Stimulated activated naive CD8-positive, alpha-beta T cell treated with anti-CD3 and anti-CD28 coated beads, Interleukin-15, Interleukin-2, amounts not matched to agents 100 ng/mL and 50 ng/mL, for 24 hours (primary cell): ENCODE measurements at regions not wholly inside any gene's neighbourhood (a gene's known extent, or its start where the extent isn't known, plus 50 kb on each side); places are given as distances from the start of the nearest gene placed in this dataset.
"Not testable (repeated sequence)": the region's sequence is repeated elsewhere in the genome, so short reads cannot be mapped to it uniquely, and the experiment has no call there.

Source experiments
- H3K27ac Mint-ChIP-seq: one replicate; pipeline ENCODE4 v1.8.0; 2021; ENCODE audit warnings: mild to moderate bottlenecking, mixed read lengths
- H3K27me3 Mint-ChIP-seq: one replicate; pipeline ENCODE4 v1.8.0; 2021; ENCODE audit warnings: mixed read lengths
- H3K36me3 Mint-ChIP-seq: one replicate; pipeline ENCODE4 v1.8.0; 2021; ENCODE audit warnings: low read depth, mixed read lengths
- H3K4me1 Mint-ChIP-seq: one replicate; pipeline ENCODE4 v1.8.0; 2021; ENCODE audit warnings: low read depth, mixed read lengths
- H3K4me3 Mint-ChIP-seq: one replicate; pipeline ENCODE4 v1.8.0; 2021; ENCODE audit warnings: mild to moderate bottlenecking, mixed read lengths
- H3K9me3 Mint-ChIP-seq: one replicate; pipeline ENCODE4 v1.8.0; 2021; ENCODE audit warnings: mixed read lengths

GRCh38 chr5:87007737-87008136 lies 259.9 kb upstream of the RASA1 start:
- H3K9me3 Mint-ChIP-seq: no peaks in the 10 kb centered on the region
- H3K27ac Mint-ChIP-seq: no peak overlapping the region
- no peaks in the 10 kb centered on the region for H3K36me3 Mint-ChIP-seq
- no peaks in the 10 kb centered on the region for H3K27me3 Mint-ChIP-seq
- no peak overlapping the region for H3K4me3 Mint-ChIP-seq
- H3K4me1 Mint-ChIP-seq: no peaks in the 10 kb centered on the region

GRCh38 chr5:87008751-87009560 lies 258.7 kb upstream of the RASA1 start:
- H3K36me3 Mint-ChIP-seq: no peaks in the 10 kb centered on the region
- no peaks in the 10 kb centered on the region for H3K4me1 Mint-ChIP-seq
- H3K9me3 Mint-ChIP-seq: no peaks in the 10 kb centered on the region
- no peaks in the 10 kb centered on the region for H3K27me3 Mint-ChIP-seq
- H3K4me3 Mint-ChIP-seq: no peak overlapping the region
- H3K27ac Mint-ChIP-seq: no peak overlapping the region

- Mint-ChIP-seq H3K36me3 (no peaks in the 10 kb centered on the region), H3K9me3 (no peaks in the 10 kb centered on the region), H3K4me1 (no peaks in the 10 kb centered on the region), H3K27ac (no peak overlapping the region), H3K27me3 (no peaks in the 10 kb centered on the region), H3K4me3 (no peak overlapping the region)
Observed at GRCh38 chr5:87010736-87011135, 256.9 kb upstream of the RASA1 start.

- H3K27me3 Mint-ChIP-seq: no peaks in the 10 kb centered on the region
- H3K4me3 Mint-ChIP-seq: no peak overlapping the region
- peaks cover 15% of the 10 kb centered on the region for H3K4me1 Mint-ChIP-seq
- H3K27ac Mint-ChIP-seq: no peak overlapping the region
- no peaks in the 10 kb centered on the region for H3K9me3 Mint-ChIP-seq
- H3K36me3 Mint-ChIP-seq: no peaks in the 10 kb centered on the region
Observed at GRCh38 chr5:87015901-87016300, 251.8 kb upstream of the RASA1 start.

GRCh38 chr5:87020099-87020934 lies 247.4 kb upstream of the RASA1 start:
- H3K27ac Mint-ChIP-seq: no peak overlapping the region
- H3K4me1 Mint-ChIP-seq: peaks cover 29% of the 10 kb centered on the region
- no peak overlapping the region for H3K4me3 Mint-ChIP-seq
- no peaks in the 10 kb centered on the region for H3K27me3 Mint-ChIP-seq
- H3K36me3 Mint-ChIP-seq: no peaks in the 10 kb centered on the region
- no peaks in the 10 kb centered on the region for H3K9me3 Mint-ChIP-seq

GRCh38 chr5:87022415-87022814 lies 245.3 kb upstream of the RASA1 start:
- Mint-ChIP-seq H3K36me3 (no peaks in the 10 kb centered on the region), H3K4me1 (peaks cover 32% of the 10 kb centered on the region), H3K9me3 (no peaks in the 10 kb centered on the region), H3K27ac (no peak overlapping the region), H3K27me3 (no peaks in the 10 kb centered on the region), H3K4me3 (no peak overlapping the region)

- Mint-ChIP-seq H3K4me1 (peaks cover 20% of the 10 kb centered on the region), H3K36me3 (no peaks in the 10 kb centered on the region), H3K27me3 (no peaks in the 10 kb centered on the region), H3K27ac (peak overlapping the region; percentile 2), H3K9me3 (peaks cover 4% of the 10 kb centered on the region), H3K4me3 (no peak overlapping the region)
Observed at GRCh38 chr5:87027570-87027969, 240.1 kb upstream of the RASA1 start.

GRCh38 chr5:87029951-87030350 lies 237.7 kb upstream of the RASA1 start:
- no peak overlapping the region for H3K27ac Mint-ChIP-seq
- H3K4me1 Mint-ChIP-seq: peaks cover 19% of the 10 kb centered on the region
- H3K9me3 Mint-ChIP-seq: peaks cover 4% of the 10 kb centered on the region
- no peaks in the 10 kb centered on the region for H3K36me3 Mint-ChIP-seq
- H3K4me3 Mint-ChIP-seq: no peak overlapping the region
- no peaks in the 10 kb centered on the region for H3K27me3 Mint-ChIP-seq

- Mint-ChIP-seq H3K36me3 (no peaks in the 10 kb centered on the region), H3K4me3 (no peak overlapping the region), H3K27me3 (no peaks in the 10 kb centered on the region), H3K9me3 (peaks cover 4% of the 10 kb centered on the region), H3K4me1 (peaks cover 27% of the 10 kb centered on the region), H3K27ac (no peak overlapping the region)
Observed at GRCh38 chr5:87030699-87031098, 237.0 kb upstream of the RASA1 start.

GRCh38 chr5:87034557-87034956 lies 233.1 kb upstream of the RASA1 start:
- no peak overlapping the region for H3K4me3 Mint-ChIP-seq
- no peaks in the 10 kb centered on the region for H3K36me3 Mint-ChIP-seq
- peaks cover 8% of the 10 kb centered on the region for H3K9me3 Mint-ChIP-seq
- peaks cover 14% of the 10 kb centered on the region for H3K4me1 Mint-ChIP-seq
- no peak overlapping the region for H3K27ac Mint-ChIP-seq
- no peaks in the 10 kb centered on the region for H3K27me3 Mint-ChIP-seq

- Mint-ChIP-seq H3K9me3 (peaks cover 11% of the 10 kb centered on the region), H3K4me3 (no peak overlapping the region), H3K4me1 (peaks cover 11% of the 10 kb centered on the region), H3K36me3 (no peaks in the 10 kb centered on the region), H3K27me3 (no peaks in the 10 kb centered on the region), H3K27ac (no peak overlapping the region)
Observed at GRCh38 chr5:87042554-87042953, 225.1 kb upstream of the RASA1 start.

- Mint-ChIP-seq H3K4me3 (no peak overlapping the region), H3K27ac (no peak overlapping the region), H3K36me3 (peaks cover 5% of the 10 kb centered on the region), H3K4me1 (no peaks in the 10 kb centered on the region), H3K9me3 (peaks cover 22% of the 10 kb centered on the region), H3K27me3 (no peaks in the 10 kb centered on the region)
Observed at GRCh38 chr5:87048156-87048555, 219.5 kb upstream of the RASA1 start.

- H3K36me3 Mint-ChIP-seq, H3K4me3 Mint-ChIP-seq, H3K4me1 Mint-ChIP-seq, H3K27ac Mint-ChIP-seq, H3K27me3 Mint-ChIP-seq: not testable (repeated sequence)
- H3K9me3 Mint-ChIP-seq: peaks cover 15% of the 10 kb centered on the region
Observed at GRCh38 chr5:87049012-87049411, 218.7 kb upstream of the RASA1 start.

GRCh38 chr5:87051502-87052113 lies 216.1 kb upstream of the RASA1 start:
- Mint-ChIP-seq H3K36me3 (peaks cover 5% of the 10 kb centered on the region), H3K27me3 (no peaks in the 10 kb centered on the region), H3K4me3 (no peak overlapping the region), H3K4me1 (no peaks in the 10 kb centered on the region), H3K9me3 (peaks cover 16% of the 10 kb centered on the region), H3K27ac (no peak overlapping the region)

- H3K4me3 Mint-ChIP-seq: no peak overlapping the region
- H3K9me3 Mint-ChIP-seq: peaks cover 18% of the 10 kb centered on the region
- no peak overlapping the region for H3K27ac Mint-ChIP-seq
- H3K4me1 Mint-ChIP-seq: no peaks in the 10 kb centered on the region
- H3K27me3 Mint-ChIP-seq: no peaks in the 10 kb centered on the region
- peaks cover 5% of the 10 kb centered on the region for H3K36me3 Mint-ChIP-seq
Observed at GRCh38 chr5:87053146-87053545, 214.5 kb upstream of the RASA1 start.
